Hepatocyte (in vitro differentiated cells): ENCODE measurements at regions not wholly inside any gene's neighbourhood (a gene's known extent, or its start where the extent isn't known, plus 50 kb on each side); places are given as distances from the start of the nearest gene placed in this dataset.

ENCODE experiments used
- DNase-seq: peaks from one replicate; pipeline ENCODE4 v3.0.0-alpha.2; 2016; ENCODE audit warnings: low spot score
- H2AFZ ChIP-seq: fragments of 200-600 bp; sonication (generic); 2 replicates; pipeline ENCODE4 v1.6.0; 2016; ENCODE audit warnings: antibody characterized with exemption, mild to moderate bottlenecking
- H3K27ac ChIP-seq: fragments of 200-600 bp; sonication (generic); 2 replicates; pipeline ENCODE4 v1.5.1; 2016; ENCODE audit warnings: mild to moderate bottlenecking
- H3K27me3 ChIP-seq: fragments of 200-600 bp; sonication (generic); 2 replicates; pipeline ENCODE4 v1.6.1; 2016
- H3K36me3 ChIP-seq: fragments of 200-600 bp; sonication (generic); replicated peaks from 2 replicates; pipeline ENCODE4 v1.5.1; 2016; ENCODE audit warnings: low read depth; ENCODE audit not compliant: insufficient read depth
- H3K4me1 ChIP-seq: fragments of 200-600 bp; sonication (generic); 2 replicates; pipeline ENCODE4 v1.5.1; 2016; ENCODE audit warnings: mild to moderate bottlenecking, moderate library complexity; ENCODE audit not compliant: insufficient read depth
- H3K4me2 ChIP-seq: fragments of 200-600 bp; sonication (generic); 2 replicates; pipeline ENCODE4 v1.6.0; 2016
- H3K4me3 ChIP-seq: fragments of 200-600 bp; sonication (generic); 2 replicates; pipeline ENCODE4 v1.5.1; 2016; ENCODE audit warnings: mild to moderate bottlenecking
- H3K79me2 ChIP-seq: fragments of 200-600 bp; sonication (generic); 2 replicates; pipeline ENCODE4 v1.6.0; 2017; ENCODE audit warnings: mild to moderate bottlenecking
- H3K9me2 ChIP-seq: fragments of 200-600 bp; sonication (generic); replicated peaks from 2 replicates; pipeline ENCODE4 v1.6.0; 2017; ENCODE audit warnings: mild to moderate bottlenecking; ENCODE audit not compliant: insufficient read depth
- H3K9me3 ChIP-seq: fragments of 200-600 bp; sonication (generic); 2 replicates; pipeline ENCODE4 v1.5.1; 2016; ENCODE audit warnings: low read depth, mild to moderate bottlenecking
- H4K20me1 ChIP-seq: fragments of 200-600 bp; sonication (generic); 2 replicates; pipeline ENCODE4 v1.6.0; 2016; ENCODE audit warnings: mild to moderate bottlenecking; ENCODE audit not compliant: insufficient read depth, poor library complexity, severe bottlenecking
- CTCF ChIP-seq: fragments of 200-600 bp; sonication (generic); IDR thresholded peaks from 2 replicates; pipeline ENCODE4 v1.5.1; 2016; ENCODE audit warnings: antibody characterized with exemption, mild to moderate bottlenecking; ENCODE audit not compliant: poor library complexity
- EZH2 ChIP-seq: fragments of 200-600 bp; sonication (generic); IDR thresholded peaks from 2 replicates; pipeline ENCODE4 v1.6.1; 2016; ENCODE audit warnings: antibody characterized with exemption, mild to moderate bottlenecking, borderline replicate concordance
- EZH2phosphoT487 ChIP-seq: fragments of 200-600 bp; sonication (generic); IDR thresholded peaks from one replicate; pipeline ENCODE4 v1.6.1; 2018; ENCODE audit warnings: antibody characterized with exemption, mild to moderate bottlenecking, low read depth, moderate library complexity; ENCODE audit not compliant: unreplicated experiment, severe bottlenecking
- WGBS: methylation state at CpG from one replicate; pipeline ENCODE4 v1.1.6; 2016; ENCODE audit warnings: low lambda C conversion rate; ENCODE audit errors: missing lambda C conversion rate; 5-methylcytosine and 5-hydroxymethylcytosine counted together

- Histone ChIP-seq H3K9me3 (no peaks in the 10 kb centered on the region), H4K20me1 (no peaks in the 10 kb centered on the region), H2AFZ (no peak overlapping the region), H3K36me3 (no peaks in the 10 kb centered on the region), H3K9me2 (no peaks in the 10 kb centered on the region), H3K79me2 (no peaks in the 10 kb centered on the region), H3K27me3 (no peaks in the 10 kb centered on the region), H3K4me1 (no peaks in the 10 kb centered on the region), H3K27ac (no peak overlapping the region), H3K4me3 (no peak overlapping the region), H3K4me2 (no peak overlapping the region)
- peak; percentile 21 for DNase-seq
- TF ChIP-seq EZH2phosphoT487, result no peak
- peak; percentile 8 for TF ChIP-seq CTCF
- whole genome bisulfite sequencing, result 50% methylated on average over 4 of the region's 4 CpGs
These were observed 369.4 kb downstream of the TMEM161B start for GRCh38 chr5:87899208-87899661.

- Histone ChIP-seq H3K4me3 (no peak overlapping the region), H3K4me2 (no peak overlapping the region), H3K9me3 (no peaks in the 10 kb centered on the region), H3K27me3 (no peaks in the 10 kb centered on the region), H3K79me2 (no peaks in the 10 kb centered on the region), H3K4me1 (no peaks in the 10 kb centered on the region), H4K20me1 (no peaks in the 10 kb centered on the region), H3K36me3 (no peaks in the 10 kb centered on the region), H3K9me2 (no peaks in the 10 kb centered on the region), H3K27ac (no peak overlapping the region), H2AFZ (no peak overlapping the region)
- WGBS, result 85% methylated on average over 6 of the region's 6 CpGs
- DNase-seq, result no peak
- TF ChIP-seq CTCF, result no peak
- TF ChIP-seq EZH2, result no peak
- no peak for TF ChIP-seq EZH2phosphoT487
These were observed 370.1 kb downstream of the TMEM161B start for GRCh38 chr5:87898574-87898973.

- H3K27me3 ChIP-seq, result no peaks in the 10 kb centered on the region
- no peaks in the 10 kb centered on the region for H3K9me3 ChIP-seq
- WGBS, result 67% methylated on average over 2 of the region's 2 CpGs
- H3K79me2 ChIP-seq, result no peaks in the 10 kb centered on the region
- H3K4me2 ChIP-seq, result no peak overlapping the region
- no peak for DNase-seq
- H3K9me2 ChIP-seq, result no peaks in the 10 kb centered on the region
- H2AFZ ChIP-seq, result no peak overlapping the region
- H3K4me3 ChIP-seq, result no peak overlapping the region
- no peaks in the 10 kb centered on the region for H4K20me1 ChIP-seq
- H3K36me3 ChIP-seq, result no peaks in the 10 kb centered on the region
- H3K27ac ChIP-seq, result no peak overlapping the region
- TF ChIP-seq EZH2, result no peak
- no peak for TF ChIP-seq EZH2phosphoT487
- TF ChIP-seq CTCF, result no peak
- no peaks in the 10 kb centered on the region for H3K4me1 ChIP-seq
These were observed 380.5 kb downstream of the TMEM161B start for GRCh38 chr5:87888139-87888538.

- no peaks in the 10 kb centered on the region for H3K9me3 ChIP-seq
- H3K27me3 ChIP-seq, result no peaks in the 10 kb centered on the region
- no peak overlapping the region for H3K4me3 ChIP-seq
- H3K4me2 ChIP-seq, result no peak overlapping the region
- H3K27ac ChIP-seq, result no peak overlapping the region
- H3K9me2 ChIP-seq, result no peaks in the 10 kb centered on the region
- H3K36me3 ChIP-seq, result no peaks in the 10 kb centered on the region
- 88% methylated on average over 2 of the region's 2 CpGs for WGBS
- TF ChIP-seq EZH2, result no peak
- no peak for TF ChIP-seq CTCF
- no peak for TF ChIP-seq EZH2phosphoT487
- no peak overlapping the region for H2AFZ ChIP-seq
- H3K79me2 ChIP-seq, result no peaks in the 10 kb centered on the region
- H3K4me1 ChIP-seq, result no peaks in the 10 kb centered on the region
- no peaks in the 10 kb centered on the region for H4K20me1 ChIP-seq
- no peak for DNase-seq
These were observed 381.4 kb downstream of the TMEM161B start for GRCh38 chr5:87887247-87887646.
